Panc1 (cell line): ENCODE measurements at regions not wholly inside any gene's neighbourhood (a gene's known extent, or its start where the extent isn't known, plus 50 kb on each side); places are given as distances from the start of the nearest gene placed in this dataset.

Experiments used
- POLR2AphosphoS5 ChIP-seq: IDR thresholded peaks from 2 replicates; pipeline ENCODE4 v1.6.1; 2012; ENCODE audit warnings: mild to moderate bottlenecking, low read depth, low read length, moderate library complexity
- SIN3A ChIP-seq: IDR thresholded peaks from 2 replicates; pipeline ENCODE4 v1.6.1; 2012; ENCODE audit warnings: low read depth, mild to moderate bottlenecking, low read length, moderate library complexity, borderline replicate concordance; ENCODE audit not compliant: insufficient read depth
- TF ChIP-seq, protein P1 (sequence below): fragments of 450-650 bp; IDR thresholded peaks from 2 replicates; pipeline ENCODE4 v1.5.1; 2017; ENCODE audit warnings: mild to moderate bottlenecking
- TF ChIP-seq, protein P2 (sequence below), 2 experiments: IDR thresholded peaks; 2 replicates each; pipeline ENCODE4 v1.6.1; 2011 to 2012; ENCODE audit warnings: low read depth in 2 of 2, control low read depth in 1 of 2, low read length in 1 of 2, mild to moderate bottlenecking in 1 of 2, moderate library complexity in 1 of 2; ENCODE audit not compliant: insufficient read depth in 1 of 2

DNA sequence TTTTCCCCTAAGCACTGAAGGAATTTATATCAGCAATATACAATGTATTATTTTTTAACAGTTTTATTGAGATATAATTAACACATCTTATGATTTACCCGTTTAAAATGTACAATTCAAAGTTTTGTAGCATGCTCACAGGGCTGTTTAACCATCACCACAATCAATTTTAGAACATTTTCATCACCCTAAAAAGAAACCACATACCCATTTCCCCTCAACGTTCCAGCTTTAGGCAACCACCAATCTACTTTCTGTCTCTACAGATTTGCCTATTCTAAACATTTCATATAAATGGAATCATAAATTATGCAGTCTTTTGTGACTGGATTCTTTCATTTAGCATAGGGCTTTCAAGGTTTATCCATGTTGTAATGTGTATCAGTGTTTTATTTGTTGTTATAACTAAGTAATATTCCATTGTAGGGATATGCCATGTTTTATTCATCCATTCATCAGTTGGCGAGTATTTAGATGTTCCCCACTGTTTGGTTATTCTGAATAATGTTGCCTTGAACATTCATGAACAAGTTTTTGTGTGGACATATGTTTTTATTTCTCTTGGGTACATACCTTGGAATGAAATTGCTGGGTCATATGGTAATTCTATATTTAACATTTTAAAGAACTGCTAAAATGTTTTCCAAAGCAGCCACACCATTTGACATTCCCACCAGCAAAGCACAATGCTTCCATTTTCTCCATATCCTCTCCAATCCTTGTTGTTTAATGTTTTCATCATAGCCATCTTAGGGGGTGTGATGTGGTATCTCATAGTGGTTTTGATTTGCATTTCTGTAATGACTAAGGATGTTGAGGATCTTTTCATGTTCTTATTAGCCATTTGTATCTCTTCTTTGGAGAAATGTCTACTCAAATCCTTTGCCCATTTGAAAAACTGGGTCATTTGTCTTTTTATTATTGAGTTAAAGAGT is 188.5 kb downstream of the TM2D1 start:
- TF ChIP-seq, protein P1, sequence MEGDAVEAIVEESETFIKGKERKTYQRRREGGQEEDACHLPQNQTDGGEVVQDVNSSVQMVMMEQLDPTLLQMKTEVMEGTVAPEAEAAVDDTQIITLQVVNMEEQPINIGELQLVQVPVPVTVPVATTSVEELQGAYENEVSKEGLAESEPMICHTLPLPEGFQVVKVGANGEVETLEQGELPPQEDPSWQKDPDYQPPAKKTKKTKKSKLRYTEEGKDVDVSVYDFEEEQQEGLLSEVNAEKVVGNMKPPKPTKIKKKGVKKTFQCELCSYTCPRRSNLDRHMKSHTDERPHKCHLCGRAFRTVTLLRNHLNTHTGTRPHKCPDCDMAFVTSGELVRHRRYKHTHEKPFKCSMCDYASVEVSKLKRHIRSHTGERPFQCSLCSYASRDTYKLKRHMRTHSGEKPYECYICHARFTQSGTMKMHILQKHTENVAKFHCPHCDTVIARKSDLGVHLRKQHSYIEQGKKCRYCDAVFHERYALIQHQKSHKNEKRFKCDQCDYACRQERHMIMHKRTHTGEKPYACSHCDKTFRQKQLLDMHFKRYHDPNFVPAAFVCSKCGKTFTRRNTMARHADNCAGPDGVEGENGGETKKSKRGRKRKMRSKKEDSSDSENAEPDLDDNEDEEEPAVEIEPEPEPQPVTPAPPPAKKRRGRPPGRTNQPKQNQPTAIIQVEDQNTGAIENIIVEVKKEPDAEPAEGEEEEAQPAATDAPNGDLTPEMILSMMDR = no peak
- TF ChIP-seq POLR2AphosphoS5 (no peak), SIN3A (no peak)
- TF ChIP-seq, protein P2, sequence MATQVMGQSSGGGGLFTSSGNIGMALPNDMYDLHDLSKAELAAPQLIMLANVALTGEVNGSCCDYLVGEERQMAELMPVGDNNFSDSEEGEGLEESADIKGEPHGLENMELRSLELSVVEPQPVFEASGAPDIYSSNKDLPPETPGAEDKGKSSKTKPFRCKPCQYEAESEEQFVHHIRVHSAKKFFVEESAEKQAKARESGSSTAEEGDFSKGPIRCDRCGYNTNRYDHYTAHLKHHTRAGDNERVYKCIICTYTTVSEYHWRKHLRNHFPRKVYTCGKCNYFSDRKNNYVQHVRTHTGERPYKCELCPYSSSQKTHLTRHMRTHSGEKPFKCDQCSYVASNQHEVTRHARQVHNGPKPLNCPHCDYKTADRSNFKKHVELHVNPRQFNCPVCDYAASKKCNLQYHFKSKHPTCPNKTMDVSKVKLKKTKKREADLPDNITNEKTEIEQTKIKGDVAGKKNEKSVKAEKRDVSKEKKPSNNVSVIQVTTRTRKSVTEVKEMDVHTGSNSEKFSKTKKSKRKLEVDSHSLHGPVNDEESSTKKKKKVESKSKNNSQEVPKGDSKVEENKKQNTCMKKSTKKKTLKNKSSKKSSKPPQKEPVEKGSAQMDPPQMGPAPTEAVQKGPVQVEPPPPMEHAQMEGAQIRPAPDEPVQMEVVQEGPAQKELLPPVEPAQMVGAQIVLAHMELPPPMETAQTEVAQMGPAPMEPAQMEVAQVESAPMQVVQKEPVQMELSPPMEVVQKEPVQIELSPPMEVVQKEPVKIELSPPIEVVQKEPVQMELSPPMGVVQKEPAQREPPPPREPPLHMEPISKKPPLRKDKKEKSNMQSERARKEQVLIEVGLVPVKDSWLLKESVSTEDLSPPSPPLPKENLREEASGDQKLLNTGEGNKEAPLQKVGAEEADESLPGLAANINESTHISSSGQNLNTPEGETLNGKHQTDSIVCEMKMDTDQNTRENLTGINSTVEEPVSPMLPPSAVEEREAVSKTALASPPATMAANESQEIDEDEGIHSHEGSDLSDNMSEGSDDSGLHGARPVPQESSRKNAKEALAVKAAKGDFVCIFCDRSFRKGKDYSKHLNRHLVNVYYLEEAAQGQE (IDR thresholded peaks at IDR 0.05; ENCODE audit: insufficient read depth in 1 of 2, low read depth in 2 of 2, low read length in 1 of 2) = no peak
